ENCODE measurements at regions not wholly inside any gene's neighbourhood (a gene's known extent, or its start where the extent isn't known, plus 50 kb on each side); places are given as distances from the start of the nearest gene placed in this dataset.

- no peaks in the 10 kb centered on the region for H3K27me3 ChIP-seq (ENCODE audit: control insufficient read depth, insufficient read depth, low read length)
- DNase-seq (ENCODE audit: low read depth): no peak
- TF ChIP-seq CTCF (IDR thresholded peaks at IDR 0.05; ENCODE audit: insufficient read depth, low read length, poor library complexity, severe bottlenecking): no peak
- H3K4me3 ChIP-seq (ENCODE audit: low read depth, low read length): no peak overlapping the region
- H3K36me3 ChIP-seq (ENCODE audit: control insufficient read depth, insufficient read depth, low read length): no peaks in the 10 kb centered on the region
These were observed 451.8 kb upstream of the NRXN1 start for GRCh38 chr2:51483720-51484119.

- no peak for TF ChIP-seq CTCF (IDR thresholded peaks at IDR 0.05; ENCODE audit: insufficient read depth, low read length, poor library complexity, severe bottlenecking)
- H3K27me3 ChIP-seq (ENCODE audit: control insufficient read depth, insufficient read depth, low read length): no peaks in the 10 kb centered on the region
- H3K36me3 ChIP-seq (ENCODE audit: control insufficient read depth, insufficient read depth, low read length): no peaks in the 10 kb centered on the region
- no peak overlapping the region for H3K4me3 ChIP-seq (ENCODE audit: low read depth, low read length)
- no peak for DNase-seq (ENCODE audit: low read depth)
These were observed 440.9 kb upstream of the NRXN1 start for GRCh38 chr2:51472783-51473182.

DNA sequence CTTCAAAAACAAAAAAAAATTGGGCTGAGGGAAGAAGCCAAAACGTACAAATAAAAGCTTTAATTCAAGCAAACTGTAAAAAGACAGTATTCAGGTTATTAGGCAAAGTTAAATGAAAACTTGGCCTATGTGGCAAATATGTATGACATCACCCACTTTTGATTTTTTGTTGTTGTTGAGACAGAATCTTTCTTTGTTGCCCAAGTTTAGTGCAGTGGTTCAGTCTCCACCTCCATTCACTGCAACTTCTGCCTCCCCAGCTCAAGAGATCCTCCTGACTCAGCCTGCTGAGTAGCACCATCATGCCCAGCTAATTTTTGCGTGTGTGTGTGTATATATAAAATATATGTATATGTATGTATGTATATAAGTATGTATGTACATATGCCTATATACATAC, 440.4 kb upstream of the NRXN1 start:
- no peak for TF ChIP-seq CTCF (IDR thresholded peaks at IDR 0.05; ENCODE audit: insufficient read depth, low read length, poor library complexity, severe bottlenecking)
- no peak for DNase-seq (ENCODE audit: low read depth)
- H3K4me3 ChIP-seq (ENCODE audit: low read depth, low read length): no peak overlapping the region
- H3K36me3 ChIP-seq (ENCODE audit: control insufficient read depth, insufficient read depth, low read length): no peaks in the 10 kb centered on the region
- no peaks in the 10 kb centered on the region for H3K27me3 ChIP-seq (ENCODE audit: control insufficient read depth, insufficient read depth, low read length)

GRCh38 chr2:51469102-51469501, 437.2 kb upstream of the NRXN1 start:
- TF ChIP-seq CTCF (IDR thresholded peaks at IDR 0.05; ENCODE audit: insufficient read depth, low read length, poor library complexity, severe bottlenecking): no peak
- no peak for DNase-seq (ENCODE audit: low read depth)
- no peak overlapping the region for H3K4me3 ChIP-seq (ENCODE audit: low read depth, low read length)
- no peaks in the 10 kb centered on the region for H3K36me3 ChIP-seq (ENCODE audit: control insufficient read depth, insufficient read depth, low read length)
- H3K27me3 ChIP-seq (ENCODE audit: control insufficient read depth, insufficient read depth, low read length): no peaks in the 10 kb centered on the region

DNA sequence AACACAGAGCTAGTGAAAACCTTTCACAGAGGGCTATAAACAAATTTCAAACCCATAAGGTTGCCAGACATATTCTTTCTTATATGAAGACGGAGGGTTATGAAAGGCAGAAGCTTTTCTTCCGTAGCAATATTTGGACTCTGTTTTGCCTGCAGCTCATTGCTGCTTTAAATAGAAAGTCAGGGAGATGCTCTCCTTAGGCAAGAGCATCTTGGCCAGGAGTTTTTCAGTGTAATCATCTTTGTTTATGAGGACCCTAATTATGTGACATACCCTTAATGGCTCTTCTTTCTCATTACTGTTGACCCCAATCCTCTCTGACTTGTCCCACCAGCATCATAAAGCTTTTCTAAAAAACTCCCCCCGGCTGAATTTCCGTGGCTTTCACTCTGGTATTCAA, 433.4 kb upstream of the NRXN1 start:
- no peak for DNase-seq (ENCODE audit: low read depth)
- Histone ChIP-seq H3K36me3 (ENCODE audit: control insufficient read depth, insufficient read depth, low read length) (no peaks in the 10 kb centered on the region), H3K4me3 (ENCODE audit: low read depth, low read length) (no peak overlapping the region), H3K27me3 (ENCODE audit: control insufficient read depth, insufficient read depth, low read length) (no peaks in the 10 kb centered on the region)
- no peak for TF ChIP-seq CTCF (IDR thresholded peaks at IDR 0.05; ENCODE audit: insufficient read depth, low read length, poor library complexity, severe bottlenecking)

DNA sequence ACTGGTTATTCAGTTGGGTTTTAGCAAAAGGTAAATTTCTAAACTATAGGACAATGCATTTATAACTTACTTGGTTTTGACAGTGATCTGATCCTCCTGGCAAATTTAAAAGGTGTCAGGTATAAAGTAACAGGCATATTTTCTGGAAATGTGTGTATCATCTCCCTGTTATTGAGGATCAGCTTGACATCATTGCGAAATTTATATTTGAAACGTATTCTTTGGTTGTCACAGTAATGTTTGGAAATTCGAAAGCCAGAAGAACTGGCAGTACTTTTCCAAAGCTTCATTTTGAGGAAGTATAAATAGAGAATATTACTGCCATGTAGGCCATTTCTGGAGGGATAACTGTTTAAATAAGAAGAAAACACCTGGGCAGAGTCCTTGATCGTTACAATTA, 422.2 kb upstream of the NRXN1 start:
- no peak for TF ChIP-seq CTCF (IDR thresholded peaks at IDR 0.05; ENCODE audit: insufficient read depth, low read length, poor library complexity, severe bottlenecking)
- Histone ChIP-seq H3K4me3 (ENCODE audit: low read depth, low read length) (no peak overlapping the region), H3K27me3 (ENCODE audit: control insufficient read depth, insufficient read depth, low read length) (no peaks in the 10 kb centered on the region)

More for the DNA sequence above, 422.2 kb upstream of the NRXN1 start:
- H3K36me3 ChIP-seq (ENCODE audit: control insufficient read depth, insufficient read depth, low read length): no peaks in the 10 kb centered on the region
- DNase-seq (ENCODE audit: low read depth): no peak
